Lung (tissue), 11 donors: ENCODE measurements at regions not wholly inside any gene's neighbourhood (a gene's known extent, or its start where the extent isn't known, plus 50 kb on each side); places are given as distances from the start of the nearest gene placed in this dataset.

Source experiments
- ATAC-seq: fragments of 200-7000 bp; cut with Tn5 transposase; one replicate; pipeline ENCODE4 v1.9.1; 2020; ENCODE audit warnings: moderate number of reproducible peaks; ENCODE audit not compliant: insufficient read depth, low FRiP score
- DNase-seq, 3 donors: peaks; one replicate each; pipeline ENCODE4 v3.0.0-alpha.2; 2013 to 2017
- H3K27ac ChIP-seq, 2 donors: one replicate each; pipeline ENCODE4 v1.5.1; 2013; ENCODE audit warnings: mild to moderate bottlenecking in 2 of 2, moderate library complexity in 2 of 2, control low read depth in 1 of 2, inconsistent platforms in 1 of 2, low read depth in 1 of 2, low read length in 1 of 2
- H3K27me3 ChIP-seq, 3 donors: one replicate each; pipeline ENCODE4 v1.5.1; 2013; ENCODE audit warnings: low read length in 2 of 3; ENCODE audit not compliant: control insufficient read depth in 3 of 3, insufficient read depth in 3 of 3
- H3K36me3 ChIP-seq, 4 donors: one replicate each; pipeline ENCODE4 v1.5.1; 2013; ENCODE audit warnings: low read length in 4 of 4, mild to moderate bottlenecking in 1 of 4, moderate library complexity in 1 of 4; ENCODE audit not compliant: control insufficient read depth in 4 of 4, insufficient read depth in 4 of 4
- H3K4me1 ChIP-seq, 5 donors: one replicate each; pipeline ENCODE4 v1.5.1; 2013; ENCODE audit warnings: low read length in 5 of 5, mild to moderate bottlenecking in 2 of 5, moderate library complexity in 1 of 5; ENCODE audit not compliant: control insufficient read depth in 5 of 5, insufficient read depth in 5 of 5
- H3K4me3 ChIP-seq: one replicate; pipeline ENCODE4 v1.5.1; 2013; ENCODE audit warnings: mild to moderate bottlenecking, control low read depth, moderate library complexity
- H3K9ac ChIP-seq, 2 donors: one replicate each; pipeline ENCODE4 v1.5.1; 2013; ENCODE audit warnings: low read length in 2 of 2, control low read depth in 1 of 2; ENCODE audit not compliant: insufficient read depth in 1 of 2
- H3K9me3 ChIP-seq, 4 donors: one replicate each; pipeline ENCODE4 v1.5.1; 2013; ENCODE audit warnings: low read length in 3 of 4, mild to moderate bottlenecking in 1 of 4, moderate library complexity in 1 of 4; ENCODE audit not compliant: control insufficient read depth in 4 of 4, insufficient read depth in 3 of 4
- CTCF ChIP-seq: IDR thresholded peaks from 2 replicates; pipeline ENCODE4 v1.5.1; 2012; ENCODE audit warnings: mild to moderate bottlenecking; ENCODE audit errors: control extremely low read depth, extremely low read depth
- WGBS, 2 donors: extraction: QIAGEN DNeasy Blood & Tissue Kit; methylation state at CpG; one replicate each; pipeline ENCODE4 v1.1.7; 2013; 5-methylcytosine and 5-hydroxymethylcytosine counted together
- donor health status: control.
- donor health status: control.
- donor health status: Bipolar disorder and iron deficiency.
- donor health status: healthy.
- donor health status: DM: yes; HTN: yes; CAD: no.

- Histone ChIP-seq H3K27me3 (no peaks in the 10 kb centered on the region), H3K4me1 (no peaks in the 10 kb centered on the region), H3K27ac (no peak overlapping the region), H3K36me3 (no peaks in the 10 kb centered on the region), H3K9me3 (peaks cover 0 to 25% (median 5%) of the 10 kb centered on the region in 4 donors), H3K4me3 (no peak overlapping the region), H3K9ac (no peak overlapping the region)
- TF ChIP-seq CTCF = no peak
- ATAC-seq (no peak), DNase-seq (no peak)
- WGBS, 2 donors = 92 to 94% methylated on average over 13 of the region's 13 CpGs
These were observed 919.1 kb downstream of the TBC1D22A start for GRCh38 chr22:47681411-47682165.

GRCh38 chr22:47678636-47679287 is 916.3 kb downstream of the TBC1D22A start:
- WGBS, 2 donors = 35 to 36% methylated on average over 7 of the region's 7 CpGs
- no peak for TF ChIP-seq CTCF

GRCh38 chr22:47678048-47678447 is 915.6 kb downstream of the TBC1D22A start:
- no peaks in the 10 kb centered on the region for H3K4me1 ChIP-seq
- H3K27me3 ChIP-seq = no peaks in the 10 kb centered on the region
- TF ChIP-seq CTCF = no peak
- no peak overlapping the region for H3K27ac ChIP-seq
- H3K36me3 ChIP-seq = no peaks in the 10 kb centered on the region
- WGBS, 2 donors = 61 to 66% methylated on average over 6 of the region's 6 CpGs
- H3K9ac ChIP-seq = no peak overlapping the region
- H3K4me3 ChIP-seq = no peak overlapping the region
- no peak for ATAC-seq
- no peak for DNase-seq
- peaks cover 0 to 12% (median 1%) of the 10 kb centered on the region in 4 donors for H3K9me3 ChIP-seq

More at GRCh38 chr22:47678636-47679287, 916.3 kb downstream of the TBC1D22A start:
- H3K9me3 ChIP-seq = peaks cover 0 to 18% (median 3%) of the 10 kb centered on the region in 4 donors
- no peaks in the 10 kb centered on the region for H3K4me1 ChIP-seq
- ATAC-seq = no peak
- DNase-seq = no peak
- no peak overlapping the region for H3K27ac ChIP-seq
- no peaks in the 10 kb centered on the region for H3K36me3 ChIP-seq
- no peak overlapping the region for H3K4me3 ChIP-seq
- H3K27me3 ChIP-seq = no peaks in the 10 kb centered on the region
- no peak overlapping the region for H3K9ac ChIP-seq
